Caco-2 (cell line): ENCODE measurements at regions not wholly inside any gene's neighbourhood (a gene's known extent, or its start where the extent isn't known, plus 50 kb on each side); places are given as distances from the start of the nearest gene placed in this dataset.

Source experiments
- BruUV-seq: library from RNA; stranded (reverse); fragments of 400-500 nt; replicated peaks from 2 replicates; lab custom pipeline; 2021; lab: Mats Ljungman, UMichigan
- CTCF ChIA-PET: fragments of 300-600 bp; sonication (Branson Sonifier 250); formaldehyde crosslinking; loops from one replicate; lab custom pipeline; 2022; ENCODE audit warnings: antibody characterized with exemption; lab: Charles Lee
- POLR2A ChIA-PET: fragments of 300-600 bp; sonication (Branson Sonifier 250); formaldehyde crosslinking; loops from one replicate; lab custom pipeline; 2022; ENCODE audit warnings: antibody characterized with exemption; lab: Charles Lee
- DNase-seq, 2 experiments: peaks; one replicate each; pipeline versions ENCODE4 v3.0.0 to v3.0.0-alpha.2; 2020 to 2022
- H3K27me3 ChIP-seq: replicated peaks from 2 replicates; pipeline ENCODE4 v1.6.0; 2011; ENCODE audit warnings: low read length; ENCODE audit not compliant: control insufficient read depth, insufficient read depth
- H3K36me3 ChIP-seq: 2 replicates; pipeline ENCODE4 v1.5.1; 2011; ENCODE audit warnings: low read length; ENCODE audit not compliant: control insufficient read depth, insufficient read depth
- H3K4me1 ChIP-seq: fragments of 250-450 bp; sonication (Bioruptor Pico); 2 replicates; pipeline ENCODE4 v1.5.1; 2020; ENCODE audit warnings: mild to moderate bottlenecking
- H3K4me3 ChIP-seq: 2 replicates; pipeline ENCODE4 v1.5.1; 2011; ENCODE audit warnings: low read depth, mild to moderate bottlenecking, control low read depth, low read length
- H3K9me3 ChIP-seq: fragments of 250-450 bp; sonication (Bioruptor Pico); 2 replicates; pipeline ENCODE4 v1.5.1; 2020; ENCODE audit warnings: mild to moderate bottlenecking, moderate library complexity
- H3K27ac Mint-ChIP-seq: one replicate; pipeline ENCODE4 v1.8.0; 2022; ENCODE audit warnings: mixed read lengths; ENCODE audit not compliant: unreplicated experiment
- H3K27me3 Mint-ChIP-seq: one replicate; pipeline ENCODE4 v1.8.0; 2022; ENCODE audit warnings: mixed read lengths; ENCODE audit not compliant: insufficient read depth, unreplicated experiment
- H3K36me3 Mint-ChIP-seq: one replicate; pipeline ENCODE4 v1.8.0; 2022; ENCODE audit warnings: mild to moderate bottlenecking, mixed read lengths; ENCODE audit not compliant: insufficient read depth, unreplicated experiment
- H3K4me1 Mint-ChIP-seq: one replicate; pipeline ENCODE4 v1.8.0; 2022; ENCODE audit warnings: low read depth, mixed read lengths; ENCODE audit not compliant: unreplicated experiment
- H3K4me3 Mint-ChIP-seq: one replicate; pipeline ENCODE4 v1.8.0; 2022; ENCODE audit warnings: mild to moderate bottlenecking, moderate library complexity, mixed read lengths; ENCODE audit not compliant: unreplicated experiment
- H3K9me3 Mint-ChIP-seq: one replicate; pipeline ENCODE4 v1.8.0; 2022; ENCODE audit warnings: mixed read lengths; ENCODE audit not compliant: unreplicated experiment
- intact Hi-C: fragments of 100-400 bp; cut with micrococcal nuclease; formaldehyde crosslinking; loops from one replicate; pipeline ENCODE4 v1.10.0; 2022; ENCODE audit not compliant: unreplicated experiment
- TF ChIP-seq, protein P1 (sequence below), 2 experiments: fragments of 200-600 bp in 1 of 2; IDR thresholded peaks; 1 replicate in 1 of 2; 2 replicates in 1 of 2; pipeline versions ENCODE4 v1.5.1 to v1.8.0; 2011 to 2022; ENCODE audit warnings: antibody characterized with exemption in 1 of 2, control low read depth in 1 of 2, inconsistent platforms in 1 of 2, low read depth in 1 of 2, low read length in 1 of 2, mild to moderate bottlenecking in 1 of 2, moderate library complexity in 1 of 2; ENCODE audit not compliant: insufficient read depth in 1 of 2, severe bottlenecking in 1 of 2, unreplicated experiment in 1 of 2

DNA sequence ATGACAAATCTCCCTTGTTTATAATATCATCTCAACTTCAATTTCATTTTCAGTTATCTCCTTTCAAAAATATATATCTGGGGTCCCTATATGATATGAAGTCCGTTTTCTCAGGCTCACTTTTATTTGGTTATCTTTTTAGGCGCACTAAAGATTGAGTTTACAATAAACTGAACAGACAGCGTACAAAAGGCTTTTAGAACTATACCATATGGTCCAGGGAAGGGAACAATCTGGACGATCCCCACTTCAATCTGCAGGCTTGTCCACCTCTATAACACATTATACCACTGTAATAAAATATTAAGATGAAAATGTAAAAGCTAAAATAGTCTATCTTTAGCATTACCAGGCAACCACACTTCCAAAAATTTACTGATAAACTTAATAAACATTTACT is 289.9 kb downstream of the ZEB2 start:
- no peaks in the 10 kb centered on the region for H3K27me3 Mint-ChIP-seq
- no peaks in the 10 kb centered on the region for H3K36me3 Mint-ChIP-seq
- TF ChIP-seq, protein P1, sequence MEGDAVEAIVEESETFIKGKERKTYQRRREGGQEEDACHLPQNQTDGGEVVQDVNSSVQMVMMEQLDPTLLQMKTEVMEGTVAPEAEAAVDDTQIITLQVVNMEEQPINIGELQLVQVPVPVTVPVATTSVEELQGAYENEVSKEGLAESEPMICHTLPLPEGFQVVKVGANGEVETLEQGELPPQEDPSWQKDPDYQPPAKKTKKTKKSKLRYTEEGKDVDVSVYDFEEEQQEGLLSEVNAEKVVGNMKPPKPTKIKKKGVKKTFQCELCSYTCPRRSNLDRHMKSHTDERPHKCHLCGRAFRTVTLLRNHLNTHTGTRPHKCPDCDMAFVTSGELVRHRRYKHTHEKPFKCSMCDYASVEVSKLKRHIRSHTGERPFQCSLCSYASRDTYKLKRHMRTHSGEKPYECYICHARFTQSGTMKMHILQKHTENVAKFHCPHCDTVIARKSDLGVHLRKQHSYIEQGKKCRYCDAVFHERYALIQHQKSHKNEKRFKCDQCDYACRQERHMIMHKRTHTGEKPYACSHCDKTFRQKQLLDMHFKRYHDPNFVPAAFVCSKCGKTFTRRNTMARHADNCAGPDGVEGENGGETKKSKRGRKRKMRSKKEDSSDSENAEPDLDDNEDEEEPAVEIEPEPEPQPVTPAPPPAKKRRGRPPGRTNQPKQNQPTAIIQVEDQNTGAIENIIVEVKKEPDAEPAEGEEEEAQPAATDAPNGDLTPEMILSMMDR (IDR thresholded peaks at IDR 0.05; ENCODE audit: insufficient read depth in 1 of 2, low read depth in 1 of 2, low read length in 1 of 2, severe bottlenecking in 1 of 2, unreplicated experiment in 1 of 2), result no peak
- ChIA-PET POLR2A (no interaction called here), CTCF (no interaction called here)
- no peaks in the 10 kb centered on the region for H3K9me3 Mint-ChIP-seq
- Histone ChIP-seq H3K4me1 (no peaks in the 10 kb centered on the region), H3K27me3 (no peaks in the 10 kb centered on the region), H3K9me3 (no peaks in the 10 kb centered on the region), H3K4me3 (no peak overlapping the region), H3K36me3 (no peaks in the 10 kb centered on the region)
- H3K4me3 Mint-ChIP-seq, result no peak overlapping the region
- intact Hi-C loops, result no loop called here
- H3K4me1 Mint-ChIP-seq, result no peaks in the 10 kb centered on the region
- H3K27ac Mint-ChIP-seq, result no peak overlapping the region
- BruUV-seq, result no TSS peak
- DNase-seq, result no peak

DNA sequence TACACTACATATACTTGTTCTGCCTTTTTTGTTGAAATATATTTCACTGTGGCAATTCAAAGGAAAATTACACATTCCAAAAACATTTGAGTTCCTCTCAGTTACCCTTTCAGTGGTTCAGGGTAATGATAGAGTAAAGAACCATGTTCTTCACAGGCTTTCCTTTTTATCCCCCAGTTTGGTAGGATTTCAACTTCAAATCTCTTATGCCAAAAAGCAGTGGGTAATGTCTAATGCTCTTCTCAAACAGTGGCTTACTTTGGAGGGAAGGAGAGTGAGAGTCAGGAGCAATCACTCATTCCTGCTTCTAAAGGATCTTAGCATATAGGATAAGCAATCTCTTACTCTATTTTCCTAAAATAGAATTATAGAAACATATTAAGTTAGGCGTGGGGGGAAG is 290.6 kb downstream of the ZEB2 start:
- Mint-ChIP-seq H3K36me3 (no peaks in the 10 kb centered on the region), H3K4me1 (no peaks in the 10 kb centered on the region), H3K27me3 (no peaks in the 10 kb centered on the region), H3K27ac (no peak overlapping the region), H3K9me3 (no peaks in the 10 kb centered on the region), H3K4me3 (no peak overlapping the region)
- Histone ChIP-seq H3K9me3 (no peaks in the 10 kb centered on the region), H3K4me3 (no peak overlapping the region), H3K4me1 (no peaks in the 10 kb centered on the region), H3K36me3 (no peaks in the 10 kb centered on the region), H3K27me3 (no peaks in the 10 kb centered on the region)
- ChIA-PET POLR2A (no interaction called here), CTCF (no interaction called here)
- BruUV-seq, result no TSS peak
- TF ChIP-seq, protein P1 (IDR thresholded peaks at IDR 0.05; ENCODE audit: insufficient read depth in 1 of 2, low read depth in 1 of 2, low read length in 1 of 2, severe bottlenecking in 1 of 2, unreplicated experiment in 1 of 2), result no peak
- no peak for DNase-seq
- intact Hi-C loops, result no loop called here

DNA sequence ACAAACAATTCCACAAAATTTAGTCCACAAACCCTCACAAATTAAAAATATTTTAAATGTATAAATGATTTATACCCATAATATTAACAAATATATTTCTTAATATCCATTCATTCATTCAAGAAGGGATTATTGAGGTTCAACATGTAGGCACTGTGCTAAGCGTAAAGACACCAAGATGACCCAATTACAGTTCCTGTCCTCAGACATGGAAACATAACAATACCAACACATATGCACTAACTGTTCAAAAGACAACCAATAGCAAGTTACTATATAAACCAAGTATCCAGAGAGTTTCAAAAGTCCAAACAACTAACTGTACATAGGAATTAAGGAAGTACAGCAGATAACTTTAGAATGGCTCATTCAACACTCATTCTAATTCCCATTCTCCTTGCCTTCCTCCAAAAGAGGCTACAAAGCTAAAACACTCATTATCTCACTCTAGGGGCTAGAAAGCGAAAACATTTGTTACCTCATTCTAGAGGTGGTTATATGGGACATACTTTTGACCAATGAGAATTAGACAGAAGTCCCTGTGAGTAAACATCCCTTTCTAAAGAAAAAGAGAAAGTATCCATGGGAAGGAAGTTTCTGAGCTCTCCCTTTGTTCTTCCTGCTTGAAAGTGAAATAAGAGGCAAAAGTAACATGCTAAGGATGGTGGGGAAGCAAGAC is 292.4 kb downstream of the ZEB2 start:
- no TSS peak for BruUV-seq
- Histone ChIP-seq H3K4me1 (no peaks in the 10 kb centered on the region), H3K36me3 (no peaks in the 10 kb centered on the region), H3K27me3 (no peaks in the 10 kb centered on the region), H3K9me3 (no peaks in the 10 kb centered on the region), H3K4me3 (no peak overlapping the region)
- no peaks in the 10 kb centered on the region for H3K9me3 Mint-ChIP-seq
- no peaks in the 10 kb centered on the region for H3K36me3 Mint-ChIP-seq
- ChIA-PET CTCF (no interaction called here), POLR2A (no interaction called here)
- DNase-seq, result no peak
- H3K27me3 Mint-ChIP-seq, result no peaks in the 10 kb centered on the region
- H3K4me3 Mint-ChIP-seq, result no peak overlapping the region
- TF ChIP-seq, protein P1 (IDR thresholded peaks at IDR 0.05; ENCODE audit: insufficient read depth in 1 of 2, low read depth in 1 of 2, low read length in 1 of 2, severe bottlenecking in 1 of 2, unreplicated experiment in 1 of 2), result no peak
- intact Hi-C loops, result no loop called here
- no peaks in the 10 kb centered on the region for H3K4me1 Mint-ChIP-seq
- no peak overlapping the region for H3K27ac Mint-ChIP-seq
